Common myeloid progenitor, CD34-positive (primary cell): ENCODE measurements at regions not wholly inside any gene's neighbourhood (a gene's known extent, or its start where the extent isn't known, plus 50 kb on each side); places are given as distances from the start of the nearest gene placed in this dataset.

Experiments used
- CTCF ChIA-PET: fragments of 350-600 bp; sonication (Branson Sonifier 250); formaldehyde crosslinking; loops from one replicate; lab custom pipeline; 2021; ENCODE audit warnings: antibody characterized with exemption; lab: Charles Lee
- POLR2A ChIA-PET: fragments of 350-600 bp; sonication (Branson Sonifier 250); formaldehyde crosslinking; loops from one replicate; lab custom pipeline; 2021; ENCODE audit warnings: antibody characterized with exemption; lab: Charles Lee
- DNase-seq, 3 donors: peaks; one replicate each; pipeline versions ENCODE4 v3.0.0 to v3.0.0-alpha.2; 2013
- H3K27ac ChIP-seq, 2 experiments: 1 replicate in 1 of 2; 2 replicates in 1 of 2; pipeline ENCODE4 v1.7.0; 2013; ENCODE audit warnings: inconsistent platforms in 2 of 2, low read length in 2 of 2, mild to moderate bottlenecking in 2 of 2, low read depth in 1 of 2, moderate library complexity in 1 of 2; ENCODE audit not compliant: severe bottlenecking in 2 of 2, insufficient read depth in 1 of 2, poor library complexity in 1 of 2
- H3K27me3 ChIP-seq, 5 experiments: replicated peaks in 2 of 5; 1 replicate in 3 of 5; 2 replicates in 2 of 5; pipeline versions ENCODE4 v1.6.1 to v1.7.0; 2013; ENCODE audit warnings: low read length in 4 of 5, mild to moderate bottlenecking in 2 of 5, moderate library complexity in 2 of 5, inconsistent platforms in 1 of 5; ENCODE audit not compliant: insufficient read depth in 5 of 5, control insufficient read depth in 4 of 5
- H3K36me3 ChIP-seq, 4 experiments: 1 replicate in 2 of 4; 2 replicates in 2 of 4; pipeline versions ENCODE4 v1.6.1 to v1.7.0; 2013; ENCODE audit warnings: low read length in 3 of 4, control low read depth in 1 of 4, mild to moderate bottlenecking in 1 of 4; ENCODE audit not compliant: control insufficient read depth in 4 of 4, insufficient read depth in 4 of 4
- H3K4me1 ChIP-seq, 4 experiments: 1 replicate in 3 of 4; 2 replicates in 1 of 4; pipeline versions ENCODE4 v1.6.1 to v1.7.1; 2013; ENCODE audit warnings: low read length in 3 of 4, mild to moderate bottlenecking in 3 of 4, control low read depth in 1 of 4, inconsistent platforms in 1 of 4, moderate library complexity in 1 of 4; ENCODE audit not compliant: control insufficient read depth in 4 of 4, insufficient read depth in 4 of 4; ENCODE audit errors: control extremely low read depth in 1 of 4
- H3K4me3 ChIP-seq, 7 experiments: 1 replicate in 4 of 7; 2 replicates in 3 of 7; pipeline versions ENCODE4 v1.5.1 to v1.7.0; 2013; ENCODE audit warnings: mild to moderate bottlenecking in 7 of 7, low read length in 6 of 7, moderate library complexity in 6 of 7, inconsistent platforms in 2 of 7, low read depth in 2 of 7, control low read depth in 1 of 7; ENCODE audit not compliant: insufficient read depth in 4 of 7, control insufficient read depth in 1 of 7; ENCODE audit errors: extremely low read depth in 1 of 7
- H3K9me3 ChIP-seq, 5 experiments: 1 replicate in 4 of 5; 2 replicates in 1 of 5; pipeline versions ENCODE4 v1.6.1 to v1.7.1; 2013; ENCODE audit warnings: low read length in 4 of 5, mild to moderate bottlenecking in 2 of 5, inconsistent platforms in 1 of 5, low read depth in 1 of 5, moderate library complexity in 1 of 5; ENCODE audit not compliant: control insufficient read depth in 4 of 5, insufficient read depth in 2 of 5; ENCODE audit errors: control extremely low read depth in 1 of 5
- WGBS: methylation state at CpG from one replicate; pipeline ENCODE4 v1.1.5; 2013; ENCODE audit not compliant: insufficient coverage; 5-methylcytosine and 5-hydroxymethylcytosine counted together

DNA sequence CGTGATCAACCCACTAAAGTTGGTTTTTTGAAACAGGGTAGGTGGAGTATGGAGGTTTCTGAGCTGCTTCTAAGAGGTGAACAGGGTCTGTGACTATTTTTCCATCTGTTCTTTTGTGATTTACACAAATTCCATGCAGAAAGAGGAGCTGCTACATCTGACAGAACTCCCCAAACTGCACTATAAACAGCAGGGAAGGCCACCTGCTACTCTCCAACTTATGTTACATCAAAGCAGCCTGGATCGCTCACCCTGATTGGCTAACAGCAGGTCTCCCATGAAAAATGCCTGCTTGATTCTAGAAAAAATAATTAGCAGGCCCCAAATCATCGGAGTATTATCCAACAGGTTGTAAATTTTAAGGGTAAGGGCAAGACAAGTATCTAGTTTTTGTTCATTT lies 282.9 kb upstream of the FLRT2 start:
- Histone ChIP-seq H3K27ac (no peak overlapping the region), H3K36me3 (no peaks in the 10 kb centered on the region), H3K9me3 (no peaks in the 10 kb centered on the region), H3K27me3 (no peaks in the 10 kb centered on the region), H3K4me3 (no peak overlapping the region), H3K4me1 (no peaks in the 10 kb centered on the region)
- WGBS: 94% methylated on average over 3 of the region's 3 CpGs
- no peak for DNase-seq
- ChIA-PET CTCF (no interaction called here), POLR2A (no interaction called here)

DNA sequence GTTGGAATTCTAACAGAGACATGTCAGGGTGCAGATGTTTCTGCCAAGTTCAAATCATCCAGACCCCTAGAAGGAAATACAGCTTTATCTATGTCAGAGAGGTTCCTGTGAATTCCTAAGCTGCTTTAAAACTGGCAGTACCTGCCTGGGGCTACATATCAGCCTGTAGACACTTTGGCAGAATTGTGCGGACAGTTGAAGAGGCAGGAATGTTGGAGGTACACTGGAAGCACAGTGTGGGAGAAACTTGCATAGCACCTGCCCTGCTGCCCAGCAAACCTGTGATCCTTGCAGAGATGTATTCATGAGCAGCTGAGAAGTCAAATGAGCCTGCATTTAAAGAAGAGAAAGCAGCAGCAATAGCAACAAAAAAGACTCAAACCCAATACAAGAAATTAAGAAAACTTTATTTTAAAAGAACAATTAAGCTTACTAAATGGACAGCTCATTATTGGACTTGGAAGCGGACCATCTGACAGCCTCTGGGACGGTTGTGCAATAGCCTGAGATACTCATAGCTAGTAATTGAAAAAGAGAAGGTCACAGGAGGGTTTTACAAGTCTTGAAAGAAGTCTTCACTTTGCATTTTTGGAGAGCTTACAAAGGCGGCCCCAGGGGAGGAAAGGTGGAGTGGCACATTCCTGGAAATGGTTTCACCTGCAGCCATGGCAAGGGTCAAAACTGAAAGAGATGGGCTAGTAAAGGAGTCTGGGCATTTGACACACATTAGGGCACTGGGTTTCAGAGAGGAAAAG lies 280.9 kb upstream of the FLRT2 start:
- H3K4me3 ChIP-seq: no peak overlapping the region
- no peaks in the 10 kb centered on the region for H3K36me3 ChIP-seq
- no peaks in the 10 kb centered on the region for H3K4me1 ChIP-seq
- POLR2A ChIA-PET: no interaction called here
- CTCF ChIA-PET: interaction anchor here (1.4 kb wide), 2 partner anchors 8 to 15 kb away, joined by 3 read pairs; no protein-coding TSS in a partner anchor
- no peak overlapping the region for H3K27ac ChIP-seq
- no peak for DNase-seq
- WGBS: 100% methylated on average over 4 of the region's 4 CpGs
- no peaks in the 10 kb centered on the region for H3K27me3 ChIP-seq
- no peaks in the 10 kb centered on the region for H3K9me3 ChIP-seq

DNA sequence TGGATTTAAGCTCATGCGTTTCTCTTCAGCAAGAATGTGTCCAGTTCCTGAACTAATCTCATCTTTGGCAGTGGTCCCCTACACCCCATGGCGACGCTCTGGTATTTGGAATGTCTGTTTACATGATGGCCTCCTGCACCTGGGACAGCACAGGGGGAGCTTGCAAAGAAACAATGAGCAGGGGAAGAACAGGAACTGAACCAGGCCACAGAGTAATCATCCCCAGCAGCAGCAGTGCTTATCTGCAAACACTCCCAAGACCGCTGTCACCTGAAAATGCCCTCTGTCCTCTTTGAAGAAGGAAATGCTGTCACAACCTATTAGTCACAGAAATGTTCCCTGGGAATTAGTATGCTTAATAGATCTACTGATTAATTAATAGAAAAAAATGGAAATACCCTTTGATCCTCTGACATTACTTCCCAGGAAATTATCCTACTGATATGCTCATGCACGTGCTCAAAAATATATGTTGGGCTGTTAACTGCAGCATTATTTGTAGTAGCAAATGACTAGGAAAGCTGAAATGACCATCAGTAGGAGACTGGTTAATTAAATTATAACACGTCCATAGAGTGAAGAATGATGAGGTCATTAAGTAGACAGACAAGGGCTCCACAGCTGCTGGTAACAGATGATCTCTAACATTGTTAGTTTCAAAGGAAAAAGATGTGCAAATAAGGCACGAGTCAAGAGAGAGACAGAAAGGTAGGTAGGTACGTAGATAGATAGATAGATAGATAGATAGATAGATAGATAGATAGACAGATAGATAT lies 279.3 kb upstream of the FLRT2 start:
- Histone ChIP-seq H3K27me3 (no peaks in the 10 kb centered on the region), H3K4me1 (no peaks in the 10 kb centered on the region), H3K36me3 (no peaks in the 10 kb centered on the region), H3K9me3 (peaks cover 0 to 2% (median 0%) of the 10 kb centered on the region in 5 experiments), H3K4me3 (no peak overlapping the region), H3K27ac (no peak overlapping the region)
- 90% methylated on average over 6 of the region's 8 CpGs for WGBS
- ChIA-PET POLR2A (no interaction called here), CTCF (interaction anchor here (1.4 kb wide), 1 partner anchor 13 kb away, joined by 3 read pairs; no protein-coding TSS in a partner anchor)
- DNase-seq: no peak

DNA sequence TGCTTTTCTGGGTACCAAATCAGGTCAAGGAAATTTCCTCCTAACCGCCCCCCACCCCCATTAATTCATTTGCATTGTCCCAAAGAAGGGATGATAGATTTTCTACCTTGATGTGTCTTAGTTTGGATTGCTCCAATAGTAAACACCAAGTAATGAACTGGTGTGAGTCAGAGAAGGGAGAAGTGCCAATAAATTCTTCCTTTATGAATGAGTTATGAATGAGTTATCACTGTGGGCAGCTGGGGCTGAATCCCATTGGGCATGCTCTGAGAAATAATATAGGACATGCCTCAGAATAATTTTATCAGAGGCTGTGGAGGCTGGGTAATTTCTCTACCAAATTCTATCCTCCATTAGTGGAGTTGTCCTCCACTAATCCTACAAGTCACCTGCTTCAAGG lies 277.9 kb upstream of the FLRT2 start:
- Histone ChIP-seq H3K4me1 (no peaks in the 10 kb centered on the region), H3K27me3 (no peaks in the 10 kb centered on the region), H3K36me3 (no peaks in the 10 kb centered on the region), H3K4me3 (no peak overlapping the region), H3K27ac (no peak overlapping the region), H3K9me3 (peaks cover 0 to 2% (median 0%) of the 10 kb centered on the region in 5 experiments)
- no peak for DNase-seq
- ChIA-PET CTCF (no interaction called here), POLR2A (no interaction called here)
- no CpG with 5 or more reads among the region's 1 CpG for WGBS

DNA sequence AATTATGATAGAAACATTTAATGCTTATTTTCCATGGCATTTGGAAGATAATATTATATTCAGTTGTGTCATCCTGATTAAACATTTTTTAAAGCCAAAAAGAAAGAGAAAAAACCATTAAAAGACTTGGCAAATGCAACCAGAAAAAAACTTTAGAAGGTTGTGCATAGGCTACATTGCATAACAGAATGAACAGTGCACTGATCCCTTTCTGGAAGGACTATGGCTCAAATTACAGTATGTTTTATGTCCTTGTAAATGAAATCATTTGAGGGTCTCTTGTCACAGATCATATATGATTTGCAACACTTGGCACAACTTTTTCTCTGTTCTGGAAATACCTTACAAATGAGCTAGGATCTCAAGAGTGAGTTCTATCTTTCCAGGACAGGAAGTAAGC lies 275.2 kb upstream of the FLRT2 start:
- DNase-seq: no peak
- CTCF ChIA-PET: no interaction called here
- Histone ChIP-seq H3K4me1 (no peaks in the 10 kb centered on the region), H3K4me3 (no peak overlapping the region), H3K27ac (no peak overlapping the region), H3K36me3 (no peaks in the 10 kb centered on the region), H3K27me3 (no peaks in the 10 kb centered on the region), H3K9me3 (peaks cover 0 to 2% (median 0%) of the 10 kb centered on the region in 5 experiments)
- POLR2A ChIA-PET: no interaction called here

DNA sequence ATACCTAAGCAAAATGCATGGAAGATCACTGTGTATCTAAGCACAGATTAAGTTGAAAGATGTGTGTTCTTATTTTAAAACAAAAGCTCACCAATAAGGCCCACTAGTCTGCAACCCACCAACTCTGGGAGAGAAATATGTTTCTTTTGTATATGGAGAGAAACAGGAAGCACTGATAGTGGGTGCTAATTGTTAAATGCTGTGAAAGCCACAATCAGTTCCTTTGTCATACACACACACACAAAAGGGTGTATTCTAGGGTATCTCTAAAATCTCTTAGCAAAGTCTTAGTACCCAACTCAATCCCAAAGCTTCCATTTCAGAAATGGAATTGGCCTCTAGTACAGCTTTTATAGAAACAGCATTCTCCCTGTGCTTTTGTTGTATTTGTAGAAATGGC lies 272.7 kb upstream of the FLRT2 start:
- no peak overlapping the region for H3K27ac ChIP-seq
- DNase-seq: no peak
- ChIA-PET CTCF (interaction anchor here (1.1 kb wide), 1 partner anchor 9 kb away, joined by 3 read pairs; no protein-coding TSS in a partner anchor), POLR2A (no interaction called here)
- H3K9me3 ChIP-seq: peaks cover 0 to 2% (median 0%) of the 10 kb centered on the region in 5 experiments
- no peaks in the 10 kb centered on the region for H3K27me3 ChIP-seq
- H3K4me1 ChIP-seq: no peaks in the 10 kb centered on the region
- H3K4me3 ChIP-seq: no peak overlapping the region
- no peaks in the 10 kb centered on the region for H3K36me3 ChIP-seq
